Upper lobe of right lung (tissue), 1 donor: ENCODE measurements at regions not wholly inside any gene's neighbourhood (a gene's known extent, or its start where the extent isn't known, plus 50 kb on each side); places are given as distances from the start of the nearest gene placed in this dataset.

ENCODE experiments used
- ATAC-seq: fragments of 200-7000 bp; cut with Tn5 transposase; one replicate; pipeline ENCODE4 v1.9.1; 2020; ENCODE audit warnings: mild to moderate bottlenecking, moderate library complexity
- DNase-seq: peaks from one replicate; pipeline ENCODE4 v3.0.0-alpha.2; 2020
- H3K27ac ChIP-seq: fragments of 200-600 bp; one replicate; pipeline ENCODE4 v1.8.0; 2022
- H3K27me3 ChIP-seq: fragments of 200-600 bp; one replicate; pipeline ENCODE4 v1.8.0; 2022; ENCODE audit warnings: mild to moderate bottlenecking
- H3K36me3 ChIP-seq: fragments of 200-600 bp; one replicate; pipeline ENCODE4 v1.8.0; 2022
- H3K4me1 ChIP-seq: fragments of 200-600 bp; one replicate; pipeline ENCODE4 v1.8.0; 2022
- H3K4me3 ChIP-seq: fragments of 200-600 bp; one replicate; pipeline ENCODE4 v1.8.0; 2022; ENCODE audit warnings: mild to moderate bottlenecking
- H3K9me3 ChIP-seq: fragments of 200-600 bp; one replicate; pipeline ENCODE4 v1.8.0; 2022
- CTCF ChIP-seq: fragments of 200-600 bp; IDR thresholded peaks from one replicate; pipeline ENCODE4 v1.8.0; 2022; ENCODE audit warnings: antibody characterized with exemption
- intact Hi-C: fragments of 100-400 bp; cut with DNase I; formaldehyde crosslinking; loops from one replicate; pipeline ENCODE4 v1.11.0; 2022
- donor health status: DM: no; HTN: yes; CAD: no; lungs with severe emphysema.

- DNase-seq (no peak), ATAC-seq (no peak)
- H3K4me1 ChIP-seq, result no peaks in the 10 kb centered on the region
- no peaks in the 10 kb centered on the region for H3K27me3 ChIP-seq
- no peak for TF ChIP-seq CTCF
- H3K27ac ChIP-seq, result no peak overlapping the region
- H3K9me3 ChIP-seq, result no peaks in the 10 kb centered on the region
- intact Hi-C loops, result no loop called here
- no peaks in the 10 kb centered on the region for H3K36me3 ChIP-seq
- no peak overlapping the region for H3K4me3 ChIP-seq
These were observed 219.5 kb upstream of the ATP5MC3 start for GRCh38 chr2:175400975-175401374.

GRCh38 chr2:175399326-175399725 lies 217.8 kb upstream of the ATP5MC3 start:
- Histone ChIP-seq H3K4me3 (no peak overlapping the region), H3K27me3 (no peaks in the 10 kb centered on the region), H3K9me3 (no peaks in the 10 kb centered on the region), H3K36me3 (no peaks in the 10 kb centered on the region), H3K4me1 (no peaks in the 10 kb centered on the region), H3K27ac (no peak overlapping the region)
- TF ChIP-seq CTCF, result no peak
- DNase-seq, result no peak
- intact Hi-C loops, result no loop called here
- peak; percentile 48 for ATAC-seq

GRCh38 chr2:175398848-175399247 lies 217.3 kb upstream of the ATP5MC3 start:
- intact Hi-C loops, result no loop called here
- Histone ChIP-seq H3K27me3 (no peaks in the 10 kb centered on the region), H3K27ac (no peak overlapping the region), H3K4me1 (no peaks in the 10 kb centered on the region), H3K9me3 (no peaks in the 10 kb centered on the region), H3K4me3 (no peak overlapping the region), H3K36me3 (no peaks in the 10 kb centered on the region)
- DNase-seq, result no peak
- ATAC-seq, result peak; percentile 53
- TF ChIP-seq CTCF, result no peak

GRCh38 chr2:175396696-175397095 lies 215.2 kb upstream of the ATP5MC3 start:
- ATAC-seq (no peak), DNase-seq (no peak)
- intact Hi-C loops, result no loop called here
- H3K4me3 ChIP-seq, result no peak overlapping the region
- H3K27ac ChIP-seq, result no peak overlapping the region
- H3K36me3 ChIP-seq, result no peaks in the 10 kb centered on the region
- TF ChIP-seq CTCF, result no peak
- H3K27me3 ChIP-seq, result no peaks in the 10 kb centered on the region
- H3K9me3 ChIP-seq, result no peaks in the 10 kb centered on the region
- H3K4me1 ChIP-seq, result no peaks in the 10 kb centered on the region

GRCh38 chr2:175393851-175394250 lies 212.3 kb upstream of the ATP5MC3 start:
- Histone ChIP-seq H3K4me3 (no peak overlapping the region), H3K36me3 (no peaks in the 10 kb centered on the region), H3K9me3 (no peaks in the 10 kb centered on the region), H3K27me3 (no peaks in the 10 kb centered on the region), H3K4me1 (no peaks in the 10 kb centered on the region), H3K27ac (no peak overlapping the region)
- DNase-seq, result no peak
- intact Hi-C loops, result no loop called here
- TF ChIP-seq CTCF, result no peak
- ATAC-seq, result no peak

GRCh38 chr2:175383286-175383685 lies 201.8 kb upstream of the ATP5MC3 start:
- no peak overlapping the region for H3K27ac ChIP-seq
- ATAC-seq, result no peak
- no peaks in the 10 kb centered on the region for H3K4me1 ChIP-seq
- H3K9me3 ChIP-seq, result peaks cover 4% of the 10 kb centered on the region
- TF ChIP-seq CTCF, result no peak
- no peaks in the 10 kb centered on the region for H3K36me3 ChIP-seq
- no peak for DNase-seq
- H3K4me3 ChIP-seq, result no peak overlapping the region
- peaks cover 10% of the 10 kb centered on the region for H3K27me3 ChIP-seq
- intact Hi-C loops, result no loop called here
